A673 (cell line): ENCODE measurements at regions not wholly inside any gene's neighbourhood (a gene's known extent, or its start where the extent isn't known, plus 50 kb on each side); places are given as distances from the start of the nearest gene placed in this dataset.

ENCODE experiments used
- BruUV-seq: library from RNA; stranded (reverse); fragments of 400-500 nt; replicated peaks from 2 replicates; lab custom pipeline; 2021; lab: Mats Ljungman, UMichigan
- CTCF ChIA-PET: fragments of 300-600 bp; sonication (Branson Sonifier 250); formaldehyde crosslinking; loops from one replicate; lab custom pipeline; 2022; ENCODE audit warnings: antibody characterized with exemption; lab: Charles Lee
- POLR2A ChIA-PET: fragments of 300-600 bp; sonication (Branson Sonifier 250); formaldehyde crosslinking; loops from one replicate; lab custom pipeline; 2022; ENCODE audit warnings: antibody characterized with exemption; ENCODE audit not compliant: low non-redundant PET; lab: Charles Lee
- DNase-seq: peaks from one replicate; pipeline ENCODE4 v3.0.0-alpha.2; 2015; ENCODE audit warnings: low spot score
- H3K27ac ChIP-seq: fragments of 200-600 bp; sonication (generic); 2 replicates; pipeline ENCODE4 v1.5.1; 2016; ENCODE audit warnings: mixed run types, low read depth, mild to moderate bottlenecking, mixed read lengths, antibody characterized with exemption, low read length; ENCODE audit not compliant: poor library complexity, severe bottlenecking
- H3K27me3 ChIP-seq: fragments of 200-600 bp; sonication (generic); replicated peaks from 2 replicates; pipeline ENCODE4 v1.6.1; 2017; ENCODE audit warnings: mixed run types, low read depth, mild to moderate bottlenecking, mixed read lengths, antibody characterized with exemption, low read length; ENCODE audit not compliant: insufficient read depth, poor library complexity
- H3K36me3 ChIP-seq: fragments of 200-600 bp; sonication (generic); 2 replicates; pipeline ENCODE4 v1.6.1; 2016; ENCODE audit warnings: mixed run types, mild to moderate bottlenecking, mixed read lengths, antibody characterized with exemption, low read length; ENCODE audit not compliant: insufficient read depth, poor library complexity, severe bottlenecking
- H3K4me1 ChIP-seq: fragments of 200-600 bp; sonication (generic); 2 replicates; pipeline ENCODE4 v1.6.1; 2017; ENCODE audit warnings: mixed run types, mild to moderate bottlenecking, mixed read lengths, antibody characterized with exemption, low read length; ENCODE audit not compliant: insufficient read depth, poor library complexity, severe bottlenecking
- H3K4me3 ChIP-seq: fragments of 200-600 bp; sonication (generic); 2 replicates; pipeline ENCODE4 v1.5.1; 2016; ENCODE audit warnings: low read depth, mixed run types, mild to moderate bottlenecking, mixed read lengths, low read length; ENCODE audit not compliant: poor library complexity, severe bottlenecking
- H3K9me3 ChIP-seq: fragments of 200-600 bp; sonication (generic); 2 replicates; pipeline ENCODE4 v1.6.1; 2016; ENCODE audit warnings: mixed run types, low read depth, mild to moderate bottlenecking, mixed read lengths, antibody characterized with exemption, low read length; ENCODE audit not compliant: poor library complexity, severe bottlenecking
- EZH2 ChIP-seq: fragments of 200-600 bp; sonication (generic); IDR thresholded peaks from 2 replicates; pipeline ENCODE4 v1.6.1; 2017; ENCODE audit warnings: borderline replicate concordance, low read depth, mild to moderate bottlenecking, mixed read lengths, antibody characterized with exemption, low read length; ENCODE audit not compliant: poor library complexity, severe bottlenecking
- intact Hi-C: fragments of 100-400 bp; cut with micrococcal nuclease; formaldehyde crosslinking; loops from one replicate; pipeline ENCODE4 v1.10.0; 2022; ENCODE audit not compliant: unreplicated experiment
- TF ChIP-seq, protein P1 (sequence below): fragments of 300-800, 200-600 bp; sonication (generic); conservative IDR thresholded peaks from 2 replicates; pipeline ENCODE4 v1.5.1; 2017; ENCODE audit warnings: low read depth, mild to moderate bottlenecking, antibody characterized with exemption, low read length, moderate library complexity, mixed read lengths

DNA sequence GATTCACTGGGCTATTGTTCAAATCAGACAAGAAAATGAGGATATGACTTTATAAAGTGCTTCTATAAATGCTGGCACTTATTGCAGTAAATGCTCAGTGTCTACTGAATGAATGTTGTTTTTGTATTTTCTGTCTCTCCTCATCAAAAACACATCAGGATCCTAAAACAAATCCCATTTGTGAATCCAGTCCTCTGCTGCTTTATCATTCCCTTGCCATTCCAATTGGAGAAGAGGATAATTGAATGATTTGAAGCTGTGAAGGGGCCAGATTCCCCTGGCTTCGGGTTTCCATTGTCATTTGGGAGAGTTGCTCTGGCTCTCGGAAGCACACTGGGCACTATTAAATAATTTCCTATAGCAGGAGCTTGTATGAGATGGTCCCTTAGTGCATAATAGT is 666.8 kb downstream of the ACTL7B start:
- no peak for DNase-seq
- Histone ChIP-seq H3K27ac (no peak overlapping the region), H3K4me3 (no peak overlapping the region), H3K4me1 (no peaks in the 10 kb centered on the region), H3K36me3 (no peaks in the 10 kb centered on the region), H3K27me3 (no peaks in the 10 kb centered on the region), H3K9me3 (peaks cover 4% of the 10 kb centered on the region)
- ChIA-PET CTCF (no interaction called here), POLR2A (no interaction called here)
- BruUV-seq, result no TSS peak
- intact Hi-C loops, result no loop called here
- no peak for TF ChIP-seq EZH2
- TF ChIP-seq, protein P1, sequence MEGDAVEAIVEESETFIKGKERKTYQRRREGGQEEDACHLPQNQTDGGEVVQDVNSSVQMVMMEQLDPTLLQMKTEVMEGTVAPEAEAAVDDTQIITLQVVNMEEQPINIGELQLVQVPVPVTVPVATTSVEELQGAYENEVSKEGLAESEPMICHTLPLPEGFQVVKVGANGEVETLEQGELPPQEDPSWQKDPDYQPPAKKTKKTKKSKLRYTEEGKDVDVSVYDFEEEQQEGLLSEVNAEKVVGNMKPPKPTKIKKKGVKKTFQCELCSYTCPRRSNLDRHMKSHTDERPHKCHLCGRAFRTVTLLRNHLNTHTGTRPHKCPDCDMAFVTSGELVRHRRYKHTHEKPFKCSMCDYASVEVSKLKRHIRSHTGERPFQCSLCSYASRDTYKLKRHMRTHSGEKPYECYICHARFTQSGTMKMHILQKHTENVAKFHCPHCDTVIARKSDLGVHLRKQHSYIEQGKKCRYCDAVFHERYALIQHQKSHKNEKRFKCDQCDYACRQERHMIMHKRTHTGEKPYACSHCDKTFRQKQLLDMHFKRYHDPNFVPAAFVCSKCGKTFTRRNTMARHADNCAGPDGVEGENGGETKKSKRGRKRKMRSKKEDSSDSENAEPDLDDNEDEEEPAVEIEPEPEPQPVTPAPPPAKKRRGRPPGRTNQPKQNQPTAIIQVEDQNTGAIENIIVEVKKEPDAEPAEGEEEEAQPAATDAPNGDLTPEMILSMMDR, result no peak

DNA sequence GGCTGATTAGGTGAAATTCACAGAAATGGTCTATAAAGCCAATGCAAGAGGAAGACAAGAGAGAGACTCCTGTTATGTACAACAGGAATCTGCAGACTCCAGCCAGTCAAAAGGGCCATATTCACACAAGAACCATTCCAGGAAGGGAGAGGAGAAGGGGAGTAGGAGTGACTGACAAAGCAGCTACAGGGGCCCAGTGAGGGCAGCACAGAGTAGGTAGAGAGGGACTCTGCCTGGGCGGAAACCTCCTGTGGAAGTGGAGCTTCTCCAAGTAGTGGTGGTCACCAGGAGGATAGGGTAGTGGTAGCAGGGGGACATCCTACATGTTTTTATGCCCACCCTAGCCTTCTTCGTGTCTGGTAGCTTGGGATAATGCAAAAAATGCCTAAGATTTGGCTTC is 667.3 kb downstream of the ACTL7B start:
- CTCF ChIA-PET, result no interaction called here
- Histone ChIP-seq H3K4me1 (no peaks in the 10 kb centered on the region), H3K4me3 (no peak overlapping the region), H3K27ac (no peak overlapping the region), H3K27me3 (no peaks in the 10 kb centered on the region), H3K36me3 (no peaks in the 10 kb centered on the region), H3K9me3 (peaks cover 4% of the 10 kb centered on the region)
- intact Hi-C loops, result no loop called here
- DNase-seq, result no peak
- POLR2A ChIA-PET, result no interaction called here
- no TSS peak for BruUV-seq
- TF ChIP-seq, protein P1, result no peak
- TF ChIP-seq EZH2, result no peak

DNA sequence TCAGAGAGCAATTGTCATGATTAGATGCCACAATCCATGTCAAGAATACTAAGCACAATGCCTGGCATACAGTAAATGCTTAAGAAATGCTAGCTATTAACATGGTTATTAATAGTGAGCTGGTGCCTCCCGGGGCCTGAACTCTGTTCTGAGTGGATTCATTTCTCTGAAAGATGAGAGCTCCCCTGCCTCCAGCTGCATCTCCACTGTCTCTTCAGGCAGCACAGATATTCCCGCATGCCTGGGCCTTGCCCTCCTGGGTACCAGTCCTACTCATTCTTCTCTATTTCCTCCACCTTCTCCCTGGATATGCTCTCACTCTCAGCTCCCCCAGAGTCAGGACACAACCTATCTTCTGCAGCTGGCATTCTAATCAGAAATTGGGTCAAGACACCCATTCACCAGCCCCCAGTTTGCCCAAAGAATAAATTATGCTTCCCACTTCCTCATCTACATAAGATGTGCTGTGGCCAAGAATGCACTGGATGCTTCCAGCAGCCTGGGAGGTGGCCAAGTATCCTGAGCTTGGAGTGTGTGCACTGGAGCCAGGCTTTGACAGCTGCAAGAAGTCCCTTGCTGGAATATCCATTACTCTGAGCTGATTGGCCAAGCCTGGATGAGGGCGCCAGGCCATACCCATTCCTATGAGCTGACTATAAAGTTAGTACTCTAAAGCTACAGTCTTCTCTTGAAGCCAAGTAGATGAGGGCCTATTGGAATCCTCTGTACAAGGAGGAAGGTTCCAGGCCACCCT is 669.0 kb downstream of the ACTL7B start:
- BruUV-seq, result no TSS peak

More for the DNA sequence above, 669.0 kb downstream of the ACTL7B start:
- H3K4me3 ChIP-seq, result no peak overlapping the region
- H3K27ac ChIP-seq, result no peak overlapping the region
- no peak for DNase-seq
- peaks cover 4% of the 10 kb centered on the region for H3K9me3 ChIP-seq
- ChIA-PET POLR2A (no interaction called here), CTCF (no interaction called here)
- H3K4me1 ChIP-seq, result no peaks in the 10 kb centered on the region
- H3K27me3 ChIP-seq, result no peaks in the 10 kb centered on the region
- H3K36me3 ChIP-seq, result no peaks in the 10 kb centered on the region
- TF ChIP-seq EZH2, result no peak
- TF ChIP-seq, protein P1, result no peak
- intact Hi-C loops, result no loop called here
